GM23248 (cell line): ENCODE measurements at regions not wholly inside any gene's neighbourhood (a gene's known extent, or its start where the extent isn't known, plus 50 kb on each side); places are given as distances from the start of the nearest gene placed in this dataset.

Source experiments
- EZH2 ChIP-seq: fragments of 200-600 bp; sonication (generic); IDR thresholded peaks from 2 replicates; pipeline ENCODE4 v1.6.1; 2018; ENCODE audit warnings: antibody characterized with exemption, mild to moderate bottlenecking; ENCODE audit not compliant: insufficient read depth, poor library complexity, severe bottlenecking
- EZH2phosphoT487 ChIP-seq: fragments of 200-600 bp; sonication (generic); IDR thresholded peaks from 2 replicates; pipeline ENCODE4 v1.6.1; 2018; ENCODE audit warnings: antibody characterized with exemption, moderate library complexity, mild to moderate bottlenecking, low read depth; ENCODE audit not compliant: insufficient read depth

DNA sequence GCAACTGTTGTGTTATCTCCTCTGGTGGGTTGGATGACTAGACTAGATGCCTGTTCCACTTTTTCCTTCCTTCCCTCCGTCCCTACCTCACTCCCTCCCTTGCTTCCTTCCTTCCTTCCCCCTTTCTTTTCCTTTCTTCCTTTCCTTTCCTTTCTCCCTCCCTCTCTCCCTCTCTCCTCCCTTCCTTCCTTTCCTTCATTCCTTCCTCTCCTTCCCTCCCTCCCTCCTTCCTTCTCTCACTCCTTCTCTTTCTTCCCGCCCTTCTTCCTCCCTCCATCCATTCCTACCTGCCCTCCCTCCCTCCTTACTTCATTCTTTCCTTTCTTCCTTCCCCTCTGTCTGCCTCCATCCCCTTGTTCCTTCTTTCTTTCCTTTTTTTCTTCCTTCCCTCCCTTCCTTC is 1045.3 kb downstream of the OTOL1 start:
- no peak for TF ChIP-seq EZH2
- TF ChIP-seq EZH2phosphoT487 = no peak
